HG03045 (cell line): ENCODE measurements at regions not wholly inside any gene's neighbourhood (a gene's known extent, or its start where the extent isn't known, plus 50 kb on each side); places are given as distances from the start of the nearest gene placed in this dataset.
"Not testable (repeated sequence)": the region's sequence is repeated elsewhere in the genome, so short reads cannot be mapped to it uniquely, and the experiment has no call there.

Experiments used
- ATAC-seq: cut with Tn5 transposase; IDR thresholded peaks from one replicate; pipeline ENCODE4 v1.9.1; 2021; ENCODE audit warnings: mild to moderate bottlenecking, moderate library complexity; ENCODE audit not compliant: unreplicated experiment

DNA sequence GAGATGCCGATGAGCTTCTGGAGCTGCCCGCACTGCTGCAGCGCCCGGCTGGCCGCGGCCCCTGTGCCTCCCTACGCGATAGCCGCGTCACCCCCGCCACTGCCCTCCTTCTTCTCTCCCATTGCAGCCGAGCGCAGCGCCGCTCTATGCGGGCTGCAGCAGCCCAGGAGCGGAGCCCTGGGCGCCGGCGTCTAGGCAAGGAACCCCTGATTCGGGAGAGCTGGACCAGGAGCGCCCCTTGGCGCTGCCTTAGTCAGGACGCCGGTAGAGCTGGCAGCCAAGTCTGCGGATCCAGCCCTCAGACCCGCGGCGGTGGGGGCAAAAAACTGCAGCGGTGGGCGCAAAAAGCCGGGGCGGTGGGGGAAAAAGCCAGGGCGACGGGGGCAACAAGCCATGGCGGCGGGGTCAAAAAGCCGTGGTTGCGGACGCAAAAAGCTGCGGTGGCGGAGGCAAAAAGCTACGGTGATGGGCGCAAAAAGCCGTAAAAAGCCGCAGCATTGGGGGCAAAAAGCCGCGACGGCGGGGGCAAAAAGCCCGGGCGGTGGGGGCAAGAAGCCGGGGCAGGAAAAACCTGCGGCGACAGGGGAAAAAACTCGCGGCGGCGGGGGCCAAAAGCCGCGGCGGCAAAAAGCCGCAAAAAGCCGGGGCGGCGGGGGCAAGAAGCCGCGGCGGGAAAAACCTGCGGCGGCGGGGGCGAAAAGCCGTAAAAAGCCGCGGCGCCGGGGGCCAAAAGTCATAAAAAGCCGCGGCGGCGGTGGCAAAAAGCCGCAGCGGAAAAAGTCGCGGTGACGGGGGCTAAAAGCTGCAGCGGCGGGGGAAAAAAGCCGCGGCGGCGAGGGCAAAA is 1668.6 kb downstream of the RPIA start:
- not testable (repeated sequence) for ATAC-seq

- ATAC-seq, result not testable (repeated sequence)
Observed at GRCh38 chr2:90360731-90361035, 1669.2 kb downstream of the RPIA start.
